ENCODE measurements at regions not wholly inside any gene's neighbourhood (a gene's known extent, or its start where the extent isn't known, plus 50 kb on each side); places are given as distances from the start of the nearest gene placed in this dataset.

GRCh38 chr14:25861406-25861805 is 736.4 kb downstream of the NOVA1 start:
- Histone ChIP-seq H3K9me3 (ENCODE audit: control insufficient read depth in 2 of 2, insufficient read depth in 1 of 2, low read depth in 1 of 2, low read length in 1 of 2) (peaks cover 0 to 3% of the 10 kb centered on the region in 2 donors), H3K27ac (ENCODE audit: low read depth in 1 of 3, low read length in 2 of 3) (no peak overlapping the region), H3K4me3 (ENCODE audit: low read depth in 1 of 3, low read length in 3 of 3) (no peak overlapping the region), H3K4me1 (ENCODE audit: control insufficient read depth in 3 of 3, insufficient read depth in 2 of 3, low read depth in 1 of 3, low read length in 2 of 3) (no peaks in the 10 kb centered on the region), H3K36me3 (ENCODE audit: control insufficient read depth in 3 of 3, insufficient read depth in 2 of 3, low read depth in 1 of 3, low read length in 3 of 3) (no peaks in the 10 kb centered on the region), H3K27me3 (ENCODE audit: control insufficient read depth in 3 of 3, insufficient read depth in 3 of 3, low read length in 3 of 3) (no peaks in the 10 kb centered on the region)
- WGBS, 3 donors = 49 to 67% (median 62%) methylated on average over 1 of the region's 1 CpG
- DNase-seq (no peak), FAIRE-seq (no peak)

DNA sequence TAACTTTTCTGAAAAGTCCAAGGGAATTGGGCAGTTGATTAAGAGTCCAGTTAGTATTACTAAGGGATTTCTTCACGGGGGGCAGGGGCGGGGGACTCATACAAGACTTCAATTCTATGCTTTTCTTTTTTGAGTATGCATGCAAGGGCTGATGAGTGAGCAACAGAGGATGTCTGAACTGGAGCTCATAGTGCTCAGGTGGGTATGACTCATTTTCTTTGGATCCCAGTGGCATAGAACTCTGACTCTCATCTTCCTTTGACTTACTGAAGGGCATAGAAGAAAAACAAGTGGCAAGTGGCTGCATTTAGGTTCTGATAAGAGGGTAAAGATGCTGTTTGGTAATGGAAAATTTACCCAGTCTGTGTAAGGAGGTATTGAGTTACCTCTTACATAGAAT is 749.2 kb downstream of the NOVA1 start:
- 58 to 78% (median 71%) methylated on average over 2 of the region's 2 CpGs for WGBS, 3 donors
- no peak for FAIRE-seq
- no peak overlapping the region for H3K27ac ChIP-seq (ENCODE audit: low read depth in 1 of 3, low read length in 2 of 3)

DNA sequence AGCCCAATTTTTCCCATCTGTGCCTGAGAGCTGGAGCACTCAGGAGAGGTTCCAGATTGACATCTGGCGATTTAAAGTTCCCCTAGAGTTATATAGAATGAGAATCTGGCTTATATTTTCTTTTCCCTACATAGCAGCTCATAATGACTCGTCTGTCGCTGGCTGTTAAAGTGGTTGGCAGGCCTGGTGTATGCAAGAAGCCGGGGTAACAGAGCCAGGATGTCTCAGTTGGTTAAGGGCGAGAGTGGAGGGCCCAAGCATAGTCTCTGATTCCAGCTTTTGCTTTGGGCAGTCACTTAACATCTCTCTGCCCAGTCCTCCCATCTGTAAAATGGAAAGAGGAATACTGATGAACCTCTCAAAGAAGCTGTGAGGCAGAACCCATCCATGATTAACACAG is 751.6 kb downstream of the NOVA1 start:
- Histone ChIP-seq H3K4me3 (ENCODE audit: low read depth in 1 of 3, low read length in 3 of 3) (no peak overlapping the region), H3K4me1 (ENCODE audit: control insufficient read depth in 3 of 3, insufficient read depth in 2 of 3, low read depth in 1 of 3, low read length in 2 of 3) (no peaks in the 10 kb centered on the region), H3K9me3 (ENCODE audit: control insufficient read depth in 2 of 2, insufficient read depth in 1 of 2, low read depth in 1 of 2, low read length in 1 of 2) (no peaks in the 10 kb centered on the region), H3K36me3 (ENCODE audit: control insufficient read depth in 3 of 3, insufficient read depth in 2 of 3, low read depth in 1 of 3, low read length in 3 of 3) (no peaks in the 10 kb centered on the region), H3K27ac (ENCODE audit: low read depth in 1 of 3, low read length in 2 of 3) (no peak overlapping the region), H3K27me3 (ENCODE audit: control insufficient read depth in 3 of 3, insufficient read depth in 3 of 3, low read length in 3 of 3) (no peaks in the 10 kb centered on the region)
- FAIRE-seq (no peak), DNase-seq (no peak)
- WGBS, 3 donors = 66 to 83% (median 75%) methylated on average over 5 of the region's 5 CpGs

More for the DNA sequence above, 749.2 kb downstream of the NOVA1 start:
- Histone ChIP-seq H3K36me3 (ENCODE audit: control insufficient read depth in 3 of 3, insufficient read depth in 2 of 3, low read depth in 1 of 3, low read length in 3 of 3) (no peaks in the 10 kb centered on the region), H3K27me3 (ENCODE audit: control insufficient read depth in 3 of 3, insufficient read depth in 3 of 3, low read length in 3 of 3) (no peaks in the 10 kb centered on the region), H3K4me3 (ENCODE audit: low read depth in 1 of 3, low read length in 3 of 3) (no peak overlapping the region), H3K9me3 (ENCODE audit: control insufficient read depth in 2 of 2, insufficient read depth in 1 of 2, low read depth in 1 of 2, low read length in 1 of 2) (no peaks in the 10 kb centered on the region), H3K4me1 (ENCODE audit: control insufficient read depth in 3 of 3, insufficient read depth in 2 of 3, low read depth in 1 of 3, low read length in 2 of 3) (no peaks in the 10 kb centered on the region)
- DNase-seq = no peak

DNA sequence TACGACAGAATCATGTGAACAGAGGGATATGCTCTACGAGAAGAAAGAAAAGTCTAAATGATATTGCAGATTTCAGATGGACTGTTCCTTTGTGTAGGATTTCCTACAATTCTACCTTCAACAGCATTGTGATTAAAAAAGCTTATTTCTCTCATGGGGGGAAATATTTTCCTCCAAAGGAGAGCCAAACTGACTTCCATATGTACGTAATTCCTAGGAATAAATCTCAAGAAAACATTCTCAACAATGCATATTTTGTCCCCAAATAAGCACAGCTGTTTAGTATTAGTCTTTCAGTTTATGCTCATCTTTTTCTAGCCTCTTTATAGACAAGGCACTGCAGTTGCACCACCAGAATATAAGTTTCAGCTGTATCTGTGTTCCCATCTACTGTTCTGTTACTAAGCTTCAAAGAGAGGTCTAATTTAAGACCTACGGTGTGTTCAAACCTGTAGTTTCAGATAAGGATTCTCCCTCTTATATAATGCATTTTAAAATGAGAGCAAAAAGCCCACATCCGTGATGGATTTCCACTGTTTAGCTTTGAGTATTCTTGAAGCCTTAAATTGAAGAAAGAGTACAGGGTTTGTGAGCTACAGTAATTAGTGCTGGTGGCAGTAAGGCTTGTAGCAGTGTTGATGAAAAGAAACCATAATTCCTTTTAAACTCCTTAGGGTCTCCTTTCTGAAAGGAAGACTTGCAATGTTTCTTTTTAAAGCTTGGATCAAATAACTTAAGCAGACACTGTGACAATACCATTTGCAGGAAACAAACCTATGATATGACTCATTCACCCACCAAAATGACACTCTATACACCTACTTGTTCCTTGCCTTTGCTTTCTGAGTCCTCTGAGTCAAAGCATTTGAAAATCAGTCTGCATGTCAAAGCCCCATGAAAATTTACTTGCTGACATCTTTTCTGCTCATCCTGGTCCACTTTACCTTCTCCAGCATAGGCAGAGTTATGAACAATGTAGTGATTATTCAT is 754.1 kb downstream of the NOVA1 start:
- no peaks in the 10 kb centered on the region for H3K4me1 ChIP-seq (ENCODE audit: control insufficient read depth in 3 of 3, insufficient read depth in 2 of 3, low read depth in 1 of 3, low read length in 2 of 3)
- no peaks in the 10 kb centered on the region for H3K36me3 ChIP-seq (ENCODE audit: control insufficient read depth in 3 of 3, insufficient read depth in 2 of 3, low read depth in 1 of 3, low read length in 3 of 3)
- DNase-seq = no peak
- H3K27me3 ChIP-seq (ENCODE audit: control insufficient read depth in 3 of 3, insufficient read depth in 3 of 3, low read length in 3 of 3) = no peaks in the 10 kb centered on the region
- WGBS, 3 donors = 61 to 73% (median 67%) methylated on average over 5 of the region's 5 CpGs
- no peak overlapping the region for H3K4me3 ChIP-seq (ENCODE audit: low read depth in 1 of 3, low read length in 3 of 3)
- FAIRE-seq = no peak
- H3K27ac ChIP-seq (ENCODE audit: low read depth in 1 of 3, low read length in 2 of 3) = no peak overlapping the region
- no peaks in the 10 kb centered on the region for H3K9me3 ChIP-seq (ENCODE audit: control insufficient read depth in 2 of 2, insufficient read depth in 1 of 2, low read depth in 1 of 2, low read length in 1 of 2)

GRCh38 chr14:25841226-25841625 is 756.6 kb downstream of the NOVA1 start:
- H3K27me3 ChIP-seq (ENCODE audit: control insufficient read depth in 3 of 3, insufficient read depth in 3 of 3, low read length in 3 of 3) = no peaks in the 10 kb centered on the region
- FAIRE-seq (no peak), DNase-seq (no peak)
- H3K9me3 ChIP-seq (ENCODE audit: control insufficient read depth in 2 of 2, insufficient read depth in 1 of 2, low read depth in 1 of 2, low read length in 1 of 2) = no peaks in the 10 kb centered on the region
- H3K4me1 ChIP-seq (ENCODE audit: control insufficient read depth in 3 of 3, insufficient read depth in 2 of 3, low read depth in 1 of 3, low read length in 2 of 3) = no peaks in the 10 kb centered on the region
- no peaks in the 10 kb centered on the region for H3K36me3 ChIP-seq (ENCODE audit: control insufficient read depth in 3 of 3, insufficient read depth in 2 of 3, low read depth in 1 of 3, low read length in 3 of 3)
- H3K4me3 ChIP-seq (ENCODE audit: low read depth in 1 of 3, low read length in 3 of 3) = no peak overlapping the region
- WGBS, 3 donors = 66 to 78% (median 67%) methylated on average over 2 of the region's 2 CpGs
- H3K27ac ChIP-seq (ENCODE audit: low read depth in 1 of 3, low read length in 2 of 3) = no peak overlapping the region

DNA sequence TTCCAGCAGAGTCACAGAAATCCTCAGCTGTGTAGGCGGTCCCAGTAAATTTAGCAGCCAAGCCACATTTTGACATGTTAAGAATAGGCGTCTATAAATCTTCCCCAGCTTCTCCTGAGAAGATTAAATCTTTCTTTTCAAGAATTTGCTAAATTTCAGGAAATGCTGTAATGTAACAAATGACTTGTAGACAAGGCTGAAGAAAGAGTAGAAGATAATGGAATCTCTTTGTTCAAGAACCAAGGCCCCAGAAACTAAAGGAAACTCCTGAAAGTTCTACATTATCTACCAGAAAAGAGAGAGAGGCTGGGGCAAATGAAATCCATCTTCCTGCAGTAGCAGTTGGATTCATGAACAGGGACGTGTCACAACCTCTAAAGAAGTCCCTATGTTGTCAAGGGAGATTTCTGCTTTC is 760.3 kb downstream of the NOVA1 start:
- Histone ChIP-seq H3K27me3 (ENCODE audit: control insufficient read depth in 3 of 3, insufficient read depth in 3 of 3, low read length in 3 of 3) (no peaks in the 10 kb centered on the region), H3K36me3 (ENCODE audit: control insufficient read depth in 3 of 3, insufficient read depth in 2 of 3, low read depth in 1 of 3, low read length in 3 of 3) (no peaks in the 10 kb centered on the region), H3K27ac (ENCODE audit: low read depth in 1 of 3, low read length in 2 of 3) (no peak overlapping the region), H3K4me1 (ENCODE audit: control insufficient read depth in 3 of 3, insufficient read depth in 2 of 3, low read depth in 1 of 3, low read length in 2 of 3) (no peaks in the 10 kb centered on the region), H3K9me3 (ENCODE audit: control insufficient read depth in 2 of 2, insufficient read depth in 1 of 2, low read depth in 1 of 2, low read length in 1 of 2) (no peaks in the 10 kb centered on the region), H3K4me3 (ENCODE audit: low read depth in 1 of 3, low read length in 3 of 3) (no peak overlapping the region)
- DNase-seq = no peak
- FAIRE-seq = no peak
- WGBS, 3 donors = 49 to 66% (median 53%) methylated on average over 3 of the region's 3 CpGs

DNA sequence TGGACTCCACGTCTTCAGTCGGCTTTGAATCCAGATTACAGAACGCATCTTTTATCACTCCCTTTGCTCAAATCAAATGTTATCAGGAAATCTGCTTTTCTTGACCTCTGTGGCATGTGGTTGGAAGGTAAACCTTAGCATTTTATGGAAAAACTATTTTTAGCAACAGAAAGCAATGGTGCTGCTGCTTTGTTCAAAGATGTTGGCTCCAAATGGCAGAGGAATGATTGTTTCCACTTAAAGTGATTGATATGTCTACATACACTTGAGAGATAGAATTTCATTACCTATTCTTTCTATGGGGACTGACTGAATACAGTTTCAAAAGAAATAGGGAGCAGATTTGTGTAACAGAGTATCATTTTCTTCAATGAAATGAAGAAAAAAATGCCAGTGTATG is 761.2 kb downstream of the NOVA1 start:
- Histone ChIP-seq H3K9me3 (ENCODE audit: control insufficient read depth in 2 of 2, insufficient read depth in 1 of 2, low read depth in 1 of 2, low read length in 1 of 2) (no peaks in the 10 kb centered on the region), H3K27ac (ENCODE audit: low read depth in 1 of 3, low read length in 2 of 3) (no peak overlapping the region), H3K4me3 (ENCODE audit: low read depth in 1 of 3, low read length in 3 of 3) (no peak overlapping the region), H3K36me3 (ENCODE audit: control insufficient read depth in 3 of 3, insufficient read depth in 2 of 3, low read depth in 1 of 3, low read length in 3 of 3) (no peaks in the 10 kb centered on the region), H3K27me3 (ENCODE audit: control insufficient read depth in 3 of 3, insufficient read depth in 3 of 3, low read length in 3 of 3) (no peaks in the 10 kb centered on the region), H3K4me1 (ENCODE audit: control insufficient read depth in 3 of 3, insufficient read depth in 2 of 3, low read depth in 1 of 3, low read length in 2 of 3) (no peaks in the 10 kb centered on the region)
- no peak for FAIRE-seq
- DNase-seq = no peak
- WGBS, 3 donors = 56 to 74% (median 62%) methylated on average over 3 of the region's 3 CpGs

- no peak overlapping the region for H3K4me3 ChIP-seq (ENCODE audit: low read depth in 1 of 3, low read length in 3 of 3)
- H3K27ac ChIP-seq (ENCODE audit: low read depth in 1 of 3, low read length in 2 of 3) = no peak overlapping the region
- H3K9me3 ChIP-seq (ENCODE audit: control insufficient read depth in 2 of 2, insufficient read depth in 1 of 2, low read depth in 1 of 2, low read length in 1 of 2) = no peaks in the 10 kb centered on the region
- no peaks in the 10 kb centered on the region for H3K27me3 ChIP-seq (ENCODE audit: control insufficient read depth in 3 of 3, insufficient read depth in 3 of 3, low read length in 3 of 3)
- H3K4me1 ChIP-seq (ENCODE audit: control insufficient read depth in 3 of 3, insufficient read depth in 2 of 3, low read depth in 1 of 3, low read length in 2 of 3) = no peaks in the 10 kb centered on the region
- FAIRE-seq = no peak
- peak; percentile 3 to 20 for DNase-seq
- no peaks in the 10 kb centered on the region for H3K36me3 ChIP-seq (ENCODE audit: control insufficient read depth in 3 of 3, insufficient read depth in 2 of 3, low read depth in 1 of 3, low read length in 3 of 3)
- 59 to 63% (median 63%) methylated on average over 12 of the region's 12 CpGs for WGBS, 3 donors
Measured at GRCh38 chr14:25833341-25834126, 764.3 kb downstream of the NOVA1 start.

All from small intestine (tissue), 7 donors.